DND-41 (cell line): ENCODE measurements at regions not wholly inside any gene's neighbourhood (a gene's known extent, or its start where the extent isn't known, plus 50 kb on each side); places are given as distances from the start of the nearest gene placed in this dataset.

Source experiments
- ATAC-seq: fragments of 200-7000 bp; cut with Tn5 transposase; 3 replicates; pipeline ENCODE4 v1.9.1; 2021; ENCODE audit warnings: low read depth; ENCODE audit not compliant: insufficient read depth
- DNase-seq: peaks from one replicate; pipeline ENCODE4 v3.0.0-alpha.2; 2020
- H2AFZ ChIP-seq: 2 replicates; pipeline ENCODE4 v1.6.0; 2012; ENCODE audit warnings: low read depth, low read length
- H3K27ac ChIP-seq: 2 replicates; pipeline ENCODE4 v1.5.1; 2012; ENCODE audit warnings: low read length, inconsistent platforms
- H3K27me3 ChIP-seq: fragments of 200-600 bp; sonication (generic); 2 replicates; pipeline ENCODE4 v1.6.0; 2012; ENCODE audit warnings: low read length, mild to moderate bottlenecking, inconsistent platforms; ENCODE audit not compliant: insufficient read depth, poor library complexity
- H3K36me3 ChIP-seq: 2 replicates; pipeline ENCODE4 v1.5.1; 2012; ENCODE audit warnings: low read length, inconsistent platforms; ENCODE audit not compliant: insufficient read depth
- H3K4me1 ChIP-seq: 2 replicates; pipeline ENCODE4 v1.5.1; 2012; ENCODE audit warnings: mild to moderate bottlenecking, low read length; ENCODE audit not compliant: insufficient read depth
- H3K4me2 ChIP-seq: 2 replicates; pipeline ENCODE4 v1.6.0; 2012; ENCODE audit warnings: mild to moderate bottlenecking, moderate library complexity, low read length, inconsistent platforms; ENCODE audit not compliant: insufficient read depth
- H3K4me3 ChIP-seq, 2 experiments: fragments of 200-600 bp in 1 of 2; shearing (Covaris generic) in 1 of 2; 2 replicates each; pipeline ENCODE4 v1.5.1; 2012 to 2016; ENCODE audit warnings: inconsistent platforms in 2 of 2, low read length in 2 of 2, mild to moderate bottlenecking in 2 of 2, low read depth in 1 of 2, moderate library complexity in 1 of 2
- H3K79me2 ChIP-seq: 2 replicates; pipeline ENCODE4 v1.6.0; 2012; ENCODE audit warnings: low read length, inconsistent platforms; ENCODE audit not compliant: insufficient read depth
- H3K9ac ChIP-seq: 2 replicates; pipeline ENCODE4 v1.6.0; 2012; ENCODE audit warnings: low read depth, mild to moderate bottlenecking, inconsistent platforms, low read length, moderate library complexity
- H3K9me3 ChIP-seq: 2 replicates; pipeline ENCODE4 v1.5.1; 2012; ENCODE audit warnings: low read length, moderate library complexity, mild to moderate bottlenecking, inconsistent platforms; ENCODE audit not compliant: insufficient read depth, severe bottlenecking
- H4K20me1 ChIP-seq: 2 replicates; pipeline ENCODE4 v1.6.0; 2012; ENCODE audit warnings: low read length; ENCODE audit not compliant: insufficient read depth
- EZH2 ChIP-seq: IDR thresholded peaks from 3 replicates; pipeline ENCODE4 v1.6.1; 2012; ENCODE audit warnings: borderline replicate concordance, low read depth, mild to moderate bottlenecking, moderate library complexity, low read length, inconsistent platforms; ENCODE audit not compliant: severe bottlenecking
- TF ChIP-seq, protein P1 (sequence below): IDR thresholded peaks from 2 replicates; pipeline ENCODE4 v1.5.1; 2012; ENCODE audit warnings: borderline replicate concordance, low read length, moderate library complexity, mild to moderate bottlenecking; ENCODE audit not compliant: poor library complexity, severe bottlenecking; ENCODE audit errors: extremely low read depth

DNA sequence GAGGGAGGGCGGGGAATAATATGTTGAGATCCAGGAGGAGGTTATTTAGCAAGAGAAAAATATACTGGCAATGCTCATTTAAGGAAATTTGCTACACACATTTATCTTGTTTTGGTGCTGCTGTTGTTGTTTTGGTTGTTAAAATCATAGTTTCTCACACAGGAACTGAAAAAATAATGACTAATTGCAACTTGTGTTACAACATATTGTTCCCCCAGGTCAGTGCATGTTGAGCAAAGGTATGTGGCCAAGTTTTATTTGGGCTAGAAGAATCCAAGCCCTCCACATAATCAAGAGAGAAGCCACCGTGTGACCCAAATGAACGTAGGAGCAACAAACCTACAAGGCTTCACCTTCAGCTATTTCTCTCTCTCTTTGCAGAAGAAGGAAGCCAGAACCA is 220.3 kb upstream of the DAPK1 start:
- no peak for ATAC-seq
- H3K9ac ChIP-seq, result no peak overlapping the region
- no peaks in the 10 kb centered on the region for H4K20me1 ChIP-seq
- H3K79me2 ChIP-seq, result no peaks in the 10 kb centered on the region
- H2AFZ ChIP-seq, result no peak overlapping the region
- H3K27ac ChIP-seq, result no peak overlapping the region
- no peaks in the 10 kb centered on the region for H3K27me3 ChIP-seq
- no peaks in the 10 kb centered on the region for H3K36me3 ChIP-seq
- no peak for DNase-seq
- H3K4me3 ChIP-seq, result no peak overlapping the region
- no peak overlapping the region for H3K4me2 ChIP-seq
- H3K9me3 ChIP-seq, result no peaks in the 10 kb centered on the region
- TF ChIP-seq, protein P1, sequence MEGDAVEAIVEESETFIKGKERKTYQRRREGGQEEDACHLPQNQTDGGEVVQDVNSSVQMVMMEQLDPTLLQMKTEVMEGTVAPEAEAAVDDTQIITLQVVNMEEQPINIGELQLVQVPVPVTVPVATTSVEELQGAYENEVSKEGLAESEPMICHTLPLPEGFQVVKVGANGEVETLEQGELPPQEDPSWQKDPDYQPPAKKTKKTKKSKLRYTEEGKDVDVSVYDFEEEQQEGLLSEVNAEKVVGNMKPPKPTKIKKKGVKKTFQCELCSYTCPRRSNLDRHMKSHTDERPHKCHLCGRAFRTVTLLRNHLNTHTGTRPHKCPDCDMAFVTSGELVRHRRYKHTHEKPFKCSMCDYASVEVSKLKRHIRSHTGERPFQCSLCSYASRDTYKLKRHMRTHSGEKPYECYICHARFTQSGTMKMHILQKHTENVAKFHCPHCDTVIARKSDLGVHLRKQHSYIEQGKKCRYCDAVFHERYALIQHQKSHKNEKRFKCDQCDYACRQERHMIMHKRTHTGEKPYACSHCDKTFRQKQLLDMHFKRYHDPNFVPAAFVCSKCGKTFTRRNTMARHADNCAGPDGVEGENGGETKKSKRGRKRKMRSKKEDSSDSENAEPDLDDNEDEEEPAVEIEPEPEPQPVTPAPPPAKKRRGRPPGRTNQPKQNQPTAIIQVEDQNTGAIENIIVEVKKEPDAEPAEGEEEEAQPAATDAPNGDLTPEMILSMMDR, result no peak
- TF ChIP-seq EZH2, result no peak
- H3K4me1 ChIP-seq, result no peaks in the 10 kb centered on the region

DNA sequence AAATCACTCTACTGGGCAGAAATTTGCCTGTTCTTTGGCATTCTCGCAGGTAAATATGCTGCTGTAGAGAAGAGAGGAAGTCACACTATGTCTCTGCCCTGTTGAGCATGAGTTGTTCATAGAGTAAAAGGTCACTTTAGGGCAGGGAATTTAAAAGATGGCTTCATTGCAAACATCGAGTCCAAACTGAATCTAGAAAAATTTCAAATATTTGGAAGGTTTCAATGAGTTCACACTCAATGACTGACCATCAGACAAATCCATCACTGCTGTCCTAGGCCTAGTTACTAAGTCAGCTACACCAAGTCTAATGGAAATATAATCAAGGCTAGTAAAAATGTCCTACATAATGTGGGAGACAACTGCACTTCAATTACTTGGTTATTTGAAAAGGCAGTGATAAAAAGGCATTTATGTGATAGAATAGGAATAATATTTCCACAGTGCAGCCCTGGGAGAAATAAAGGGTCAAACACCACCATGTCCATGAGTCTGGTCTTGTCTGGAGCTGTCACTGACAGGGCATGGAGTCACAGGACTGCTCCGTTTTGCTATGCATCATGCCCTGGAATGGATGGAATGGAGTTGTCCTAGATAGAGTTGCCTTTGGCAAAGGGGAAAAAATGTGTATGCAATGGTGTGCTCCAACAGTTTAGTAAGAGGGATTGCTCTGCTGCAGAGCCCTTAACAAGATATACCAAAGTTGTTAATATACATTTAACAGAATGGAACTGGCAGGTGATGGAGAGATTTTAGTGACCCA is 218.5 kb upstream of the DAPK1 start:
- no peaks in the 10 kb centered on the region for H4K20me1 ChIP-seq
- no peaks in the 10 kb centered on the region for H3K9me3 ChIP-seq
- TF ChIP-seq, protein P1, result no peak
- no peak for TF ChIP-seq EZH2
- H3K4me3 ChIP-seq, result no peak overlapping the region
- no peaks in the 10 kb centered on the region for H3K79me2 ChIP-seq
- no peaks in the 10 kb centered on the region for H3K4me1 ChIP-seq
- no peak overlapping the region for H3K27ac ChIP-seq
- no peaks in the 10 kb centered on the region for H3K36me3 ChIP-seq
- H3K9ac ChIP-seq, result no peak overlapping the region
- no peak overlapping the region for H3K4me2 ChIP-seq
- ATAC-seq (no peak), DNase-seq (no peak)
- no peak overlapping the region for H2AFZ ChIP-seq
- no peaks in the 10 kb centered on the region for H3K27me3 ChIP-seq

DNA sequence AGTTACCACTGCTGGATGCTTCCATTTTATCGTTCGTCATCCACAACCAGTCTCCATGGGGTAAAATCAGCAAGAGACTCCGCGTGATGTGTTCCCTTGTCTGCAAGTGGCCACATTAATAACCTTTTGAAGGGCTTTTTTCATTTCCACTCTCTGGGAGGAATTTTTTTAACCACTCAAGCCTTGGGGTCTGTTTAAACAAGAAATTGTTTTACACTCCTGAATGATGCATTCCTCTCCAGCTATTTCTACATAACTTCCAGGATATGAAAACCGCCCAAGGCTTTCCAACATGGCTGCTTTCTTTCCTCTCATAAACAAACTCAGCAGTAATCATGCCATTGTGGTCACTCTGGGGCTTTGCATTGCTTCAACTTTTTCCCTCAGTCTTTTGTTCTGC is 217.2 kb upstream of the DAPK1 start:
- DNase-seq (no peak), ATAC-seq (no peak)
- Histone ChIP-seq H3K79me2 (no peaks in the 10 kb centered on the region), H3K4me3 (no peak overlapping the region), H3K27ac (no peak overlapping the region), H3K27me3 (no peaks in the 10 kb centered on the region), H3K36me3 (no peaks in the 10 kb centered on the region), H2AFZ (no peak overlapping the region), H4K20me1 (no peaks in the 10 kb centered on the region), H3K9me3 (no peaks in the 10 kb centered on the region), H3K9ac (no peak overlapping the region), H3K4me1 (no peaks in the 10 kb centered on the region), H3K4me2 (no peak overlapping the region)
- TF ChIP-seq EZH2, result no peak
- TF ChIP-seq, protein P1, result no peak
